Endothelial cell of umbilical vein (primary cell): ENCODE measurements at regions not wholly inside any gene's neighbourhood (a gene's known extent, or its start where the extent isn't known, plus 50 kb on each side); places are given as distances from the start of the nearest gene placed in this dataset.

Experiments used
- CTCF ChIP-seq, 2 donors: IDR thresholded peaks; 1 replicate in 1 of 2; 2 replicates in 1 of 2; pipeline ENCODE4 v1.5.1; 2011; ENCODE audit warnings: low read length in 2 of 2, mild to moderate bottlenecking in 2 of 2, moderate library complexity in 2 of 2, control low read depth in 1 of 2, inconsistent platforms in 1 of 2, low read depth in 1 of 2; ENCODE audit not compliant: insufficient read depth in 1 of 2; ENCODE audit errors: extremely low read depth in 1 of 2
- EZH2 ChIP-seq: IDR thresholded peaks from 2 replicates; pipeline ENCODE4 v1.6.1; 2012; ENCODE audit warnings: borderline replicate concordance, low read depth, mild to moderate bottlenecking, moderate library complexity, low read length, inconsistent platforms; ENCODE audit not compliant: severe bottlenecking

- TF ChIP-seq CTCF (IDR thresholded peaks at IDR 0.05; ENCODE audit: extremely low read depth in 1 of 2, insufficient read depth in 1 of 2, low read depth in 1 of 2, low read length in 2 of 2) (no peak), EZH2 (no peak)
Observed at GRCh38 chr6:21414065-21414464, 179.5 kb upstream of the SOX4 start.
